ENCODE measurements at regions not wholly inside any gene's neighbourhood (a gene's known extent, or its start where the extent isn't known, plus 50 kb on each side); places are given as distances from the start of the nearest gene placed in this dataset.

DNA sequence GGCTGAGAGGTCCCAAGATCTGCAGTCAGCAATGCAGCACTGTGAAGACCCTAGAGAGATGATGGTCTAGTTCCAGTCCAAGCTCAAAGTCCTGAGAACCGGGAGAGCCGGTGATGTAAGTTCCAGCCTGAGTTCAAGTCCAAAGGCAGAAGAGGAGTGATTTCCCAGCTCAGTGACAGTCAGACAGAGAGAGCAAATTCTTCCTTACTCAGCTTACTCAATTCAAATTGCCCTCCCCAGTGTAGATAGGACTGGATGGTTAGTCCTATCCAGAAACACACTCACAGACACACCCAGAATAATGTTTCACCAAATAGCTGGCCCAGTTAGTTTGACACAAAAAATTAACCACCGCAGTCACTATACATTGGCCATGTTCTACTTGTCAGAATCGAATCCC, 185.5 kb upstream of the MYO3A start:
- TF ChIP-seq, protein P1, sequence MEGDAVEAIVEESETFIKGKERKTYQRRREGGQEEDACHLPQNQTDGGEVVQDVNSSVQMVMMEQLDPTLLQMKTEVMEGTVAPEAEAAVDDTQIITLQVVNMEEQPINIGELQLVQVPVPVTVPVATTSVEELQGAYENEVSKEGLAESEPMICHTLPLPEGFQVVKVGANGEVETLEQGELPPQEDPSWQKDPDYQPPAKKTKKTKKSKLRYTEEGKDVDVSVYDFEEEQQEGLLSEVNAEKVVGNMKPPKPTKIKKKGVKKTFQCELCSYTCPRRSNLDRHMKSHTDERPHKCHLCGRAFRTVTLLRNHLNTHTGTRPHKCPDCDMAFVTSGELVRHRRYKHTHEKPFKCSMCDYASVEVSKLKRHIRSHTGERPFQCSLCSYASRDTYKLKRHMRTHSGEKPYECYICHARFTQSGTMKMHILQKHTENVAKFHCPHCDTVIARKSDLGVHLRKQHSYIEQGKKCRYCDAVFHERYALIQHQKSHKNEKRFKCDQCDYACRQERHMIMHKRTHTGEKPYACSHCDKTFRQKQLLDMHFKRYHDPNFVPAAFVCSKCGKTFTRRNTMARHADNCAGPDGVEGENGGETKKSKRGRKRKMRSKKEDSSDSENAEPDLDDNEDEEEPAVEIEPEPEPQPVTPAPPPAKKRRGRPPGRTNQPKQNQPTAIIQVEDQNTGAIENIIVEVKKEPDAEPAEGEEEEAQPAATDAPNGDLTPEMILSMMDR (IDR thresholded peaks at IDR 0.05), result no peak
- no peak for TF ChIP-seq POLR2A (IDR thresholded peaks at IDR 0.05)
